Upper lobe of left lung (tissue), 6 donors: ENCODE measurements at regions not wholly inside any gene's neighbourhood (a gene's known extent, or its start where the extent isn't known, plus 50 kb on each side); places are given as distances from the start of the nearest gene placed in this dataset.

Experiments used
- ATAC-seq, 2 donors: fragments of 200-7000 bp; cut with Tn5 transposase; one replicate each; pipeline ENCODE4 v1.9.1; 2022; ENCODE audit warnings: mild to moderate bottlenecking in 2 of 2, moderate library complexity in 2 of 2; ENCODE audit not compliant: low FRiP score in 2 of 2
- DNase-seq, 2 donors: peaks; one replicate each; pipeline ENCODE4 v3.0.0-alpha.2; 2019 to 2020
- H3K27ac ChIP-seq, 4 donors: fragments of 200-600 bp; sonication (generic); one replicate each; pipeline ENCODE4 v1.5.1; 2016 to 2019
- H3K27me3 ChIP-seq, 4 donors: fragments of 200-600 bp; sonication (generic); one replicate each; pipeline ENCODE4 v1.5.1; 2017 to 2019
- H3K36me3 ChIP-seq, 4 donors: fragments of 200-600 bp; sonication (generic); one replicate each; pipeline ENCODE4 v1.5.1; 2016 to 2019
- H3K4me1 ChIP-seq, 4 donors: fragments of 200-600 bp; sonication (generic); one replicate each; pipeline ENCODE4 v1.5.1; 2018 to 2019
- H3K4me3 ChIP-seq, 4 donors: fragments of 200-600 bp; sonication (generic); one replicate each; pipeline ENCODE4 v1.5.1; 2017 to 2019; ENCODE audit warnings: mild to moderate bottlenecking in 2 of 4, moderate library complexity in 1 of 4
- H3K9me3 ChIP-seq, 4 donors: fragments of 200-600 bp; sonication (generic); one replicate each; pipeline ENCODE4 v1.5.1; 2018 to 2019
- EP300 ChIP-seq, 4 donors: sonication (generic); formaldehyde crosslinking; IDR thresholded peaks; one replicate each; pipeline ENCODE4 v1.5.1; 2017; ENCODE audit warnings: antibody characterized with exemption in 4 of 4, control low read depth in 2 of 4
- POLR2A ChIP-seq, 4 donors: fragments of 450-650 bp; IDR thresholded peaks; one replicate each; pipeline ENCODE4 v1.5.1; 2016 to 2017; ENCODE audit warnings: antibody characterized with exemption in 4 of 4, mild to moderate bottlenecking in 2 of 4
- POLR2AphosphoS5 ChIP-seq, 2 donors: sonication (generic); formaldehyde crosslinking; IDR thresholded peaks; one replicate each; pipeline ENCODE4 v1.5.1; 2017; ENCODE audit warnings: antibody characterized with exemption in 2 of 2
- WGBS, 2 donors: methylation state at CpG; one replicate each; pipeline ENCODE4 v1.1.5; 2017 to 2018; 5-methylcytosine and 5-hydroxymethylcytosine counted together
- TF ChIP-seq, protein P1 (sequence below), 6 experiments: fragments of 450-650 bp in 4 of 6; fragments of 200-600 bp in 2 of 6; sonication (generic) in 2 of 6; IDR thresholded peaks; one replicate each; pipeline ENCODE4 v1.5.1; 2016 to 2019; ENCODE audit warnings: antibody characterized with exemption in 6 of 6
- donor health status: DM: no; HTN: no; CAD: no; lungs with moderate emphysema.
- donor health status: DM: no; HTN: yes; CAD: no; lungs with severe emphysema.

DNA sequence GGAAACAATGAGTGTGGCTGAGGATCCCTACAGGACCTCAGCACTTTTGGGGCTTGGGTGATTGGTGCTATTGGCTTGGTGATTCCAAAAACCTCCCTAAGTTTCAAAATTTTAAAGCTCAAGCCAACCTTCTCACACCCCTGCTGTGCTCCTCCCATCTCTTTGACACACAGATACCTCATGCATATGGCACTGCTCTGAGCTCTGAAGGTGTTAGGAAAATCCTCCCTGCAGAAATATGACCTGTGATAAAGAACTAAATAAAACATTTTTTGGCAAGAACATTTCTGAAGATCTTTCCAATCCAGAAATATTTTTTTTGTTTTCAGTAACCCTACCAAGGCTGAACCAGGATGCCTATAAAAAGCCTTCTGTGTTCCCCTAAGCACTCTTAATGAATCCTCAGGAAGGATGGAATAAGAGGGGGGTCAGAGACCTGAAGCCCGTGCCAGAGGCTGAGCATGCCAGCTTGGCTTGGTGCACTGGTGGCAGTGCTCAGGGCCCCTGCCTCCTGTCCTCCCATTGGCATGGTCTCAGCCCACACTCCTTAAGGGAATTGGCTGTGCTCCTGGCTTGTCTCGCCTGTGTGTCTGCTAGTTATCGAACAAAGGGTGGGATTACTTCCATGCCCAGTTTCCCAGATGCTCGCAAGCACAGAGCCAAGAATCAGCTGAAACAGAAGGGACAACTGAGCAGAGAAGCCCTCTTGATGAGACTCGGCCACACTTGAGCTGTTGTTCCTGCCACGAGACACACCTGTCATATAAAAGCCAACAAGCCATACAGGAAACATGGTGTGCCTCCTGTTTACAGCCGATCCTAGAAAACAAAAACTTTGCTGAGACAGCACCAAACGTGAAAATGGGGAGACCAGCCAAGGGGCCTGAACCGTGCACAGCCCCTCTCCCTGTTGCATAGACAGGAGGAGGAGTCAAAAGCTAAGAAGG lies 132.7 kb upstream of the EEA1 start:
- Histone ChIP-seq H3K27ac (no peak overlapping the region), H3K36me3 (no peaks in the 10 kb centered on the region), H3K9me3 (no peaks in the 10 kb centered on the region), H3K4me3 (no peak overlapping the region), H3K27me3 (no peaks in the 10 kb centered on the region), H3K4me1 (peaks cover 0 to 4% (median 2%) of the 10 kb centered on the region in 4 donors)
- DNase-seq (peak in 1 of 2 donors; percentile 18), ATAC-seq (peak in 1 of 2 donors; percentile 12)
- TF ChIP-seq POLR2AphosphoS5 (IDR thresholded peaks at IDR 0.05): no peak
- TF ChIP-seq EP300 (IDR thresholded peaks at IDR 0.05): no peak
- TF ChIP-seq, protein P1, sequence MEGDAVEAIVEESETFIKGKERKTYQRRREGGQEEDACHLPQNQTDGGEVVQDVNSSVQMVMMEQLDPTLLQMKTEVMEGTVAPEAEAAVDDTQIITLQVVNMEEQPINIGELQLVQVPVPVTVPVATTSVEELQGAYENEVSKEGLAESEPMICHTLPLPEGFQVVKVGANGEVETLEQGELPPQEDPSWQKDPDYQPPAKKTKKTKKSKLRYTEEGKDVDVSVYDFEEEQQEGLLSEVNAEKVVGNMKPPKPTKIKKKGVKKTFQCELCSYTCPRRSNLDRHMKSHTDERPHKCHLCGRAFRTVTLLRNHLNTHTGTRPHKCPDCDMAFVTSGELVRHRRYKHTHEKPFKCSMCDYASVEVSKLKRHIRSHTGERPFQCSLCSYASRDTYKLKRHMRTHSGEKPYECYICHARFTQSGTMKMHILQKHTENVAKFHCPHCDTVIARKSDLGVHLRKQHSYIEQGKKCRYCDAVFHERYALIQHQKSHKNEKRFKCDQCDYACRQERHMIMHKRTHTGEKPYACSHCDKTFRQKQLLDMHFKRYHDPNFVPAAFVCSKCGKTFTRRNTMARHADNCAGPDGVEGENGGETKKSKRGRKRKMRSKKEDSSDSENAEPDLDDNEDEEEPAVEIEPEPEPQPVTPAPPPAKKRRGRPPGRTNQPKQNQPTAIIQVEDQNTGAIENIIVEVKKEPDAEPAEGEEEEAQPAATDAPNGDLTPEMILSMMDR (IDR thresholded peaks at IDR 0.05): no peak
- TF ChIP-seq POLR2A (IDR thresholded peaks at IDR 0.05): no peak
- WGBS, 2 donors: 31 to 58% methylated on average over 8 to 9 of the region's 9 CpGs

DNA sequence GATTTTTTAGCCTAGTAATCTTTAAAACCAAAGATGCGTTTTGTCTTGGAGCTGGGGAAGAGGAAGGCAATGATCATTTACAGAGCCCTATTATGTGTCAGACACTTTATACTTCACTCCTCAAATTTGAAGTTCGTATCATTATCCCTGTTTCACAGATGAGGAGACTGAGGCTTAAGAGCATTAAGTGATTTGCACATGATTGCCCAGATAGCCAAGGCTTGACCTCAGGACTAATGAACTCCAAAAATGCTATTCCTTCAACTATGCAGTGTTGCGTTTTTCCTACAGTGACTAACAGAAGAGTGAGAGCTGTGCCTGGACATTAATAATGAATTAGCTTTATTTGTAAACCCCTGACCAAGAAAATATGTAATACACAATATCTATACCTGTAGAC lies 136.8 kb upstream of the EEA1 start:
- ATAC-seq (no peak), DNase-seq (no peak)
- H3K4me1 ChIP-seq: peaks cover 0 to 4% (median 0%) of the 10 kb centered on the region in 4 donors
- 93 to 94% methylated on average over 3 of the region's 3 CpGs for WGBS, 2 donors
- no peaks in the 10 kb centered on the region for H3K36me3 ChIP-seq
- no peak overlapping the region for H3K4me3 ChIP-seq
- H3K27ac ChIP-seq: no peak overlapping the region
- H3K27me3 ChIP-seq: no peaks in the 10 kb centered on the region
- no peaks in the 10 kb centered on the region for H3K9me3 ChIP-seq
- TF ChIP-seq POLR2A (IDR thresholded peaks at IDR 0.05) (no peak), POLR2AphosphoS5 (IDR thresholded peaks at IDR 0.05) (no peak), EP300 (IDR thresholded peaks at IDR 0.05) (no peak)
- TF ChIP-seq, protein P1 (IDR thresholded peaks at IDR 0.05): no peak

DNA sequence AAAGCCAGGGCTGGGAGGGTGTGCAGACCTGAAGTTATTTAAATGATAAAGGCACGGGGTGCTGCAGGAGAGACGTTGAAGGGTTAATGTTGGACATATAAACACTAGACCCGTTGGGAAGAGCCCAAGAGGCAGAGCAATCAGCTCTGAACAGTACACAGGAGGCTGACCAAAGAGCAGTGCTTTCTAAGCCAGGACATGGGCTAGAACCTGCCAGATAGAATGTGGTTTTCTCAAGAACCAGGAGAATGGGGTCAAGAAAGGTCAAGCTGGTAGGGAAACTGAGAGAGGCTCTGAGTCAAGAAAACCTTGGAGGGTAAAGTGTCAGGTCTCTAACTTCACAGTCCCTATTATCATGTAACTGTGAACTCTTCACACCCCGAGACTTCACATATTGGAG lies 143.2 kb upstream of the EEA1 start:
- TF ChIP-seq, protein P1 (IDR thresholded peaks at IDR 0.05): no peak
- TF ChIP-seq POLR2A (IDR thresholded peaks at IDR 0.05) (no peak), POLR2AphosphoS5 (IDR thresholded peaks at IDR 0.05) (no peak), EP300 (IDR thresholded peaks at IDR 0.05) (no peak)
- ATAC-seq (no peak), DNase-seq (no peak)
- Histone ChIP-seq H3K9me3 (no peaks in the 10 kb centered on the region), H3K27ac (no peak overlapping the region), H3K27me3 (no peaks in the 10 kb centered on the region), H3K36me3 (no peaks in the 10 kb centered on the region), H3K4me1 (no peaks in the 10 kb centered on the region), H3K4me3 (no peak overlapping the region)
- WGBS, 2 donors: 65 to 67% methylated on average over 4 of the region's 4 CpGs

DNA sequence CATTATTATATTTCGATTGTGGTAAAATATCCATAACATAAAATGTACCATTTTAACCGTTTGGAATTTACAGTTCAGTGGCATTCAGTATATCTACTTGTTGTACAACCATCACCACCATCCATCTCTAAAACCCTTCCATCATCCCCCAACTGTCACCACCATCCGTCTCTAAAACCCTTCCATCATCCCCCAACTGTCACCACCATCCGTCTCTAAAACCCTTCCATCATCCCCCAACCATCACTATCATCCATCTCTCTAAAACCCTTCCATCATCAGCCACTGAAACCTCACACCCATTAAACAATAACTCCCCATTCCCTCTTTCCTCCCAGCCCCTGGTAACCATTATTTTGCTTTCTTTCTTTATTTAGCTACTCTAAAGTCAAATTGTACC lies 144.2 kb upstream of the EEA1 start:
- H3K27me3 ChIP-seq: no peaks in the 10 kb centered on the region
- H3K4me3 ChIP-seq: no peak overlapping the region
- H3K36me3 ChIP-seq: no peaks in the 10 kb centered on the region
- H3K9me3 ChIP-seq: no peaks in the 10 kb centered on the region
- no peak for DNase-seq
- no peaks in the 10 kb centered on the region for H3K4me1 ChIP-seq
- TF ChIP-seq EP300 (IDR thresholded peaks at IDR 0.05) (no peak), POLR2AphosphoS5 (IDR thresholded peaks at IDR 0.05) (no peak), POLR2A (IDR thresholded peaks at IDR 0.05) (no peak)
- TF ChIP-seq, protein P1 (IDR thresholded peaks at IDR 0.05): no peak
- no peak for ATAC-seq
- 77% methylated on average over 4 of the region's 4 CpGs for WGBS, 2 donors
- no peak overlapping the region for H3K27ac ChIP-seq
